CD4-positive, alpha-beta T cell (primary cell): ENCODE measurements at regions not wholly inside any gene's neighbourhood (a gene's known extent, or its start where the extent isn't known, plus 50 kb on each side); places are given as distances from the start of the nearest gene placed in this dataset.

ENCODE experiments used
- ATAC-seq: fragments of 200-7000 bp; cut with Tn5 transposase; one replicate; pipeline ENCODE4 v1.10.0; 2022; ENCODE audit warnings: mild to moderate bottlenecking; ENCODE audit not compliant: poor library complexity
- CTCF ChIA-PET: fragments of 350-600 bp; sonication (Branson Sonifier 250); formaldehyde crosslinking; loops from one replicate; lab custom pipeline; 2021; ENCODE audit warnings: antibody characterized with exemption, inconsistent platforms; lab: Charles Lee
- POLR2A ChIA-PET: fragments of 350-600 bp; sonication (Branson Sonifier 250); formaldehyde crosslinking; loops from one replicate; lab custom pipeline; 2021; ENCODE audit warnings: antibody characterized with exemption, inconsistent platforms; lab: Charles Lee
- DNase-seq, 14 experiments: peaks; one replicate each; pipeline ENCODE4 v3.0.0-alpha.2; 2013 to 2020; ENCODE audit warnings: mixed read lengths in 2 of 14
- H3K27ac ChIP-seq, 2 donors: one replicate each; pipeline versions ENCODE4 v1.5.1 to v1.7.0; 2013; ENCODE audit warnings: low read length in 2 of 2, low read depth in 1 of 2, mild to moderate bottlenecking in 1 of 2
- H3K27me3 ChIP-seq, 2 experiments: 1 replicate in 1 of 2; 2 replicates in 1 of 2; pipeline versions ENCODE4 v1.6.1 to v1.7.0; 2013; ENCODE audit warnings: low read length in 2 of 2, control low read depth in 1 of 2, mild to moderate bottlenecking in 1 of 2, moderate library complexity in 1 of 2; ENCODE audit not compliant: insufficient read depth in 2 of 2, control insufficient read depth in 1 of 2
- H3K36me3 ChIP-seq: one replicate; pipeline ENCODE4 v1.6.1; 2013; ENCODE audit warnings: low read length, control low read depth; ENCODE audit not compliant: insufficient read depth
- H3K4me1 ChIP-seq: one replicate; pipeline ENCODE4 v1.6.1; 2013; ENCODE audit warnings: low read length, control low read depth; ENCODE audit not compliant: insufficient read depth
- H3K4me3 ChIP-seq: one replicate; pipeline ENCODE4 v1.5.1; 2013; ENCODE audit warnings: mild to moderate bottlenecking, low read length, moderate library complexity
- H3K9me3 ChIP-seq, 2 experiments: 1 replicate in 1 of 2; 2 replicates in 1 of 2; pipeline versions ENCODE4 v1.6.1 to v1.7.0; 2013; ENCODE audit warnings: low read length in 2 of 2, mild to moderate bottlenecking in 2 of 2, control low read depth in 1 of 2, moderate library complexity in 1 of 2; ENCODE audit not compliant: control insufficient read depth in 1 of 2, insufficient read depth in 1 of 2
- H3K27ac Mint-ChIP-seq: one replicate; pipeline ENCODE4 v1.8.0; 2020; ENCODE audit warnings: mixed read lengths
- H3K27me3 Mint-ChIP-seq: one replicate; pipeline ENCODE4 v1.8.0; 2021; ENCODE audit warnings: mixed read lengths
- H3K36me3 Mint-ChIP-seq: one replicate; pipeline ENCODE4 v1.8.0; 2021; ENCODE audit warnings: low read depth, mixed read lengths
- H3K4me1 Mint-ChIP-seq: one replicate; pipeline ENCODE4 v1.8.0; 2021; ENCODE audit warnings: low read depth, mixed read lengths
- H3K4me3 Mint-ChIP-seq: one replicate; pipeline ENCODE4 v1.8.0; 2020; ENCODE audit warnings: mild to moderate bottlenecking, mixed read lengths
- H3K9me3 Mint-ChIP-seq: one replicate; pipeline ENCODE4 v1.8.0; 2020; ENCODE audit warnings: mixed read lengths
- intact Hi-C, 2 experiments: fragments of 100-400 bp; cut with DNase I in 1 of 2; cut with micrococcal nuclease in 1 of 2; formaldehyde crosslinking; loops; one replicate each; pipeline versions ENCODE4 v1.15.1 to v1.9.0; 2023 to 2025; cut with DNase I, micrococcal nuclease
- TF ChIP-seq, protein P1 (sequence below): fragments of 200-600 bp; IDR thresholded peaks from one replicate; pipeline ENCODE4 v1.8.0; 2022; ENCODE audit warnings: antibody characterized with exemption, mild to moderate bottlenecking

DNA sequence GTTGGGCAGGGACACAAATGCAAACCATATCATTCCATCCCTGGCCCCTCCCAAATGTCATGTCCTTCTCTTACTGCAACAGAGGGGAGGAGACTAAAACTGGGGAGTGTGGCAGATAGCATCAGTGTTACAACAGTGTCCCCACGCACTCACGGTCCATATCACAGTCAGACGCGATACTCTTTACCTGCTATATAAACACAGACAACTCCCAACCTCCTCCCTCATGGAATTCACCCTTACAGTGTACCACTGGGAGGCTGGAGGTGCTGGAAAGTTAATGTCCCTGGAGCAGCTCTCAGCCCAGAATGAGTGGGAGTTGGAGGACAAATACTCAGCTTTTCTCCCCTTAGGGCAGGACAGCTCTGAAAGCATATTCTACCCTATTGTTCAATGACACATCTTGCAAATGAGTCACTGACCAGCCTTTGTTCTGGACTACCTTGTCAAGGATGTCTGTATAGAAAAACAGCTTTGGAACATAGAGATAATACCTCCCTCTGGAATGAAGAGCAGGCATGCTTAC lies 445.9 kb downstream of the SETD4 start:
- Mint-ChIP-seq H3K4me3 (no peak overlapping the region), H3K27ac (no peak overlapping the region), H3K9me3 (no peaks in the 10 kb centered on the region), H3K4me1 (peaks cover 4% of the 10 kb centered on the region), H3K36me3 (no peaks in the 10 kb centered on the region), H3K27me3 (no peaks in the 10 kb centered on the region)
- Histone ChIP-seq H3K27me3 (no peaks in the 10 kb centered on the region), H3K4me1 (no peaks in the 10 kb centered on the region), H3K9me3 (no peaks in the 10 kb centered on the region), H3K4me3 (no peak overlapping the region), H3K27ac (no peak overlapping the region), H3K36me3 (no peaks in the 10 kb centered on the region)
- ChIA-PET POLR2A (no interaction called here), CTCF (no interaction called here)
- no peak for DNase-seq
- TF ChIP-seq, protein P1, sequence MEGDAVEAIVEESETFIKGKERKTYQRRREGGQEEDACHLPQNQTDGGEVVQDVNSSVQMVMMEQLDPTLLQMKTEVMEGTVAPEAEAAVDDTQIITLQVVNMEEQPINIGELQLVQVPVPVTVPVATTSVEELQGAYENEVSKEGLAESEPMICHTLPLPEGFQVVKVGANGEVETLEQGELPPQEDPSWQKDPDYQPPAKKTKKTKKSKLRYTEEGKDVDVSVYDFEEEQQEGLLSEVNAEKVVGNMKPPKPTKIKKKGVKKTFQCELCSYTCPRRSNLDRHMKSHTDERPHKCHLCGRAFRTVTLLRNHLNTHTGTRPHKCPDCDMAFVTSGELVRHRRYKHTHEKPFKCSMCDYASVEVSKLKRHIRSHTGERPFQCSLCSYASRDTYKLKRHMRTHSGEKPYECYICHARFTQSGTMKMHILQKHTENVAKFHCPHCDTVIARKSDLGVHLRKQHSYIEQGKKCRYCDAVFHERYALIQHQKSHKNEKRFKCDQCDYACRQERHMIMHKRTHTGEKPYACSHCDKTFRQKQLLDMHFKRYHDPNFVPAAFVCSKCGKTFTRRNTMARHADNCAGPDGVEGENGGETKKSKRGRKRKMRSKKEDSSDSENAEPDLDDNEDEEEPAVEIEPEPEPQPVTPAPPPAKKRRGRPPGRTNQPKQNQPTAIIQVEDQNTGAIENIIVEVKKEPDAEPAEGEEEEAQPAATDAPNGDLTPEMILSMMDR: no peak
- intact Hi-C loops: loop anchor here (10.0 kb wide), 6 partner anchors 180 to 810 kb away; no protein-coding TSS in a partner anchor
- no peak for ATAC-seq

DNA sequence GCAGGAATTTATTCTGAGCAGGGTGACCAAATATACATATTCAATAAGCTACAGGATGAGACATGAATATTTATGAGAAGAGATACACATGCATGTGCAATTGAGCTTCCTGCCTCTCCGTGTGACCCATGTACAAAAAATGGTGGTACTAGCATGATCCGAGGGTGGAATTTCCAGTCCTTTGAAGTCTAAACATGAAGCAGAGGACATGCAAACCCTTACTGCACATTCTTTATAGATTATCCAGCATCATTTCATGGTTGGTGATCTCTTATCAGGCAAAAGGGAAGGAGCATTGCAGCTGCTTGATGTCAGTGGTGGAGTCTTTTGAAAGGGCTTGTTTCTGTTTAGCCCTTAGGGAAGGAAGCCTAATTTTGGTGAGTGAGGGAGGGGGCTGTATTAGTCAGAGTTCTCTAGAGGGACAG lies 448.6 kb downstream of the SETD4 start:
- H3K27ac Mint-ChIP-seq: no peak overlapping the region
- Histone ChIP-seq H3K27ac (no peak overlapping the region), H3K4me1 (no peaks in the 10 kb centered on the region), H3K9me3 (no peaks in the 10 kb centered on the region), H3K27me3 (no peaks in the 10 kb centered on the region), H3K4me3 (no peak overlapping the region), H3K36me3 (no peaks in the 10 kb centered on the region)
- CTCF ChIA-PET: no interaction called here
- intact Hi-C loops: loop anchor here (10.0 kb wide), 6 partner anchors 177 to 807 kb away; no protein-coding TSS in a partner anchor
- POLR2A ChIA-PET: no interaction called here
- H3K4me3 Mint-ChIP-seq: no peak overlapping the region
- H3K36me3 Mint-ChIP-seq: no peaks in the 10 kb centered on the region
- ATAC-seq (no peak), DNase-seq (no peak)
- peaks cover 4% of the 10 kb centered on the region for H3K4me1 Mint-ChIP-seq
- TF ChIP-seq, protein P1: no peak
- no peaks in the 10 kb centered on the region for H3K9me3 Mint-ChIP-seq
- no peaks in the 10 kb centered on the region for H3K27me3 Mint-ChIP-seq

DNA sequence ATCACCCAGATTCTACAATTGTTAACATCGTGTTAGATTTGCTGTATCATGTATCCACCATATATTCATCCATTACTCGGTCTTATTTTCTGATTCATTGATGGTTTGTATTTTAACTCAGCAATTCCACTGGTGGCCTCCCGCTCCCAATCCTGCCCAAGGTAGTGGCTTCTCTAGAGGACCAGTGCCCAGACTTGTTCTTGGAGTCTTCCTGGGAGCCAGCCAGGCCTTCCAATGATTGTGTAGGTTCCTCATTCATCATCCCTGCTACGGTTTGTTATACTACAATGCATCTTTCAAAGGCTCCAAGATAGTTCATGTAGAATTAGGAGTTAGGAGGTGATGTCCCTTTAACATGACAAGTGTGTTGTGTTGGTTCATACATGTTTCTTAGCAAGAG lies 451.1 kb downstream of the SETD4 start:
- H3K27ac ChIP-seq: no peak overlapping the region
- no peak overlapping the region for H3K4me3 ChIP-seq
- H3K27me3 Mint-ChIP-seq: no peaks in the 10 kb centered on the region
- no peaks in the 10 kb centered on the region for H3K36me3 Mint-ChIP-seq
- POLR2A ChIA-PET: no interaction called here
- no peaks in the 10 kb centered on the region for H3K27me3 ChIP-seq
- intact Hi-C loops: no loop called here
- H3K4me1 Mint-ChIP-seq: no peaks in the 10 kb centered on the region
- H3K4me3 Mint-ChIP-seq: no peak overlapping the region
- DNase-seq (no peak), ATAC-seq (no peak)
- CTCF ChIA-PET: no interaction called here
- H3K9me3 ChIP-seq: no peaks in the 10 kb centered on the region
- TF ChIP-seq, protein P1: no peak
- H3K9me3 Mint-ChIP-seq: no peaks in the 10 kb centered on the region
- H3K36me3 ChIP-seq: no peaks in the 10 kb centered on the region
- no peaks in the 10 kb centered on the region for H3K4me1 ChIP-seq
- H3K27ac Mint-ChIP-seq: no peak overlapping the region
